ENCODE measurements at regions not wholly inside any gene's neighbourhood (a gene's known extent, or its start where the extent isn't known, plus 50 kb on each side); places are given as distances from the start of the nearest gene placed in this dataset.

DNA sequence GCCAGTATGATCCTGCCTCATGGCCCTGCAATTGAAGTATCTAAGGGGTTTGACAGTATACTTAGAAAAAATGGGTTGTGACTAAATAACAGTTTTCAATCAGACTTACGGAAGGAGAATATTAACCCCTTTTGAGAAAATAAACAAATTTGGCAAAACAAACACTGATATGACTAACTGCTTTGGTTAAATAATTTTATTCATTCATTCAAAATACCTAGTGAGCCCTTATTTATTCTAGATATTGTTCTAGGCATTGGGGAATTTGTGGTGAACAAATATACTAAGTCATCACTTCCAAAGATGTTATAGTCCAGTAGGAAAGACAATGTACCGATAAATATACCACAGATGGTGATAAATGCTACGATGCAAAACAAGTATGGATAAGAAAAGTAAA, 358.7 kb downstream of the TGFB2 start:
- TF ChIP-seq POLR2A (IDR thresholded peaks at IDR 0.05; ENCODE audit: low read length) (no peak), GATA1 (IDR thresholded peaks at IDR 0.05; ENCODE audit: low read depth, low read length) (no peak)
